SK-N-SH (cell line): ENCODE measurements at regions not wholly inside any gene's neighbourhood (a gene's known extent, or its start where the extent isn't known, plus 50 kb on each side); places are given as distances from the start of the nearest gene placed in this dataset.

Source experiments
- CTCF ChIA-PET: fragments of 300-600, 350-600 bp; formaldehyde crosslinking; extraction: SDS; loops from one replicate; lab custom pipeline; 2021; lab: Yijun Ruan, JAX
- POLR2A ChIA-PET: fragments of 350-600 bp; sonication (Branson Sonifier 250); formaldehyde crosslinking; extraction: SDS; loops from one replicate; lab custom pipeline; 2020; ENCODE audit warnings: antibody characterized with exemption, inconsistent platforms; lab: Yijun Ruan, JAX
- DNase-seq: peaks from one replicate; pipeline ENCODE4 v3.0.0; 2012
- H2AFZ ChIP-seq: fragments of 200-600 bp; sonication (generic); 2 replicates; pipeline ENCODE4 v1.8.1; 2016; ENCODE audit warnings: antibody characterized with exemption, mild to moderate bottlenecking, low read depth
- H3F3A ChIP-seq: fragments of 200-600 bp; sonication (generic); replicated peaks from 2 replicates; pipeline ENCODE3; 2016; ENCODE audit warnings: antibody characterized with exemption, mild to moderate bottlenecking; ENCODE audit not compliant: insufficient read depth
- H3K27ac ChIP-seq, 2 experiments: fragments of 200-500 bp in 1 of 2; fragments of 200-600 bp in 1 of 2; sonication (Bioruptor generic) in 1 of 2; sonication (generic), shearing (Covaris generic) in 1 of 2; 2 replicates each; pipeline versions ENCODE4 v1.5.1 to v1.6.1; 2014 to 2016; ENCODE audit warnings: low read depth in 2 of 2, inconsistent platforms in 1 of 2, low read length in 1 of 2, mild to moderate bottlenecking in 1 of 2, mixed read lengths in 1 of 2
- H3K27me3 ChIP-seq: fragments of 200-600 bp; sonication (generic), shearing (Covaris generic); 2 replicates; pipeline ENCODE4 v1.6.1; 2016; ENCODE audit warnings: mixed run types; ENCODE audit not compliant: insufficient read depth
- H3K36me3 ChIP-seq, 2 experiments: fragments of 200-500 bp in 1 of 2; fragments of 200-600 bp in 1 of 2; sonication (Bioruptor generic) in 1 of 2; sonication (generic) in 1 of 2; replicated peaks in 1 of 2; 2 replicates each; pipeline versions ENCODE3 to v1.5.1; 2014 to 2016; ENCODE audit warnings: low read length in 1 of 2, mild to moderate bottlenecking in 1 of 2; ENCODE audit not compliant: insufficient read depth in 2 of 2, control insufficient read depth in 1 of 2
- H3K4me1 ChIP-seq, 2 experiments: fragments of 200-500 bp in 1 of 2; fragments of 200-600 bp in 1 of 2; sonication (Bioruptor generic) in 1 of 2; sonication (generic), shearing (Covaris generic) in 1 of 2; 2 replicates each; pipeline versions ENCODE4 v1.5.1 to v1.6.1; 2014 to 2016; ENCODE audit warnings: low read depth in 1 of 2, low read length in 1 of 2, mixed run types in 1 of 2; ENCODE audit not compliant: insufficient read depth in 2 of 2, control insufficient read depth in 1 of 2
- H3K4me2 ChIP-seq: fragments of 200-600 bp; sonication (generic), shearing (Covaris generic); 2 replicates; pipeline ENCODE4 v1.6.1; 2017; ENCODE audit warnings: mixed run types
- H3K4me3 ChIP-seq, 2 experiments: fragments of 200-500 bp in 1 of 2; fragments of 200-600 bp in 1 of 2; sonication (Bioruptor generic) in 1 of 2; sonication (generic), shearing (Covaris generic) in 1 of 2; 2 replicates each; pipeline versions ENCODE4 v1.5.1 to v1.8.1; 2014 to 2016; ENCODE audit warnings: low read depth in 2 of 2, inconsistent platforms in 1 of 2, low read length in 1 of 2, mild to moderate bottlenecking in 1 of 2, mixed read lengths in 1 of 2, moderate library complexity in 1 of 2
- H3K79me2 ChIP-seq: fragments of 200-600 bp; sonication (generic); 2 replicates; pipeline ENCODE4 v1.8.1; 2017; ENCODE audit warnings: mild to moderate bottlenecking; ENCODE audit not compliant: insufficient read depth
- H3K9ac ChIP-seq: fragments of 200-600 bp; sonication (generic); 2 replicates; pipeline ENCODE4 v1.6.1; 2017; ENCODE audit warnings: mixed run types
- H3K9me2 ChIP-seq: fragments of 200-600 bp; sonication (generic); 2 replicates; pipeline ENCODE4 v1.6.1; 2017; ENCODE audit warnings: mixed run types
- H3K9me3 ChIP-seq: fragments of 200-600 bp; sonication (generic); 2 replicates; pipeline ENCODE4 v1.6.1; 2017; ENCODE audit warnings: mixed run types, mild to moderate bottlenecking, moderate library complexity
- H4K20me1 ChIP-seq: fragments of 200-600 bp; sonication (generic); 2 replicates; pipeline ENCODE4 v1.6.1; 2017; ENCODE audit warnings: mild to moderate bottlenecking, mixed run types; ENCODE audit not compliant: insufficient read depth
- CHD2 ChIP-seq: fragments of 150-350 bp; IDR thresholded peaks from 2 replicates; pipeline ENCODE4 v1.6.1; 2018; ENCODE audit warnings: low read length; ENCODE audit not compliant: partially characterized antibody
- ELF1 ChIP-seq: IDR thresholded peaks from 2 replicates; pipeline ENCODE4 v1.4.0; 2012
- EP300 ChIP-seq, 2 experiments: IDR thresholded peaks; 2 replicates each; pipeline versions ENCODE4 v1.4.0 to v1.6.1; 2012; ENCODE audit warnings: borderline replicate concordance in 1 of 2, low read depth in 1 of 2, low read length in 1 of 2
- EZH2phosphoT487 ChIP-seq: fragments of 200-600 bp; sonication (generic); IDR thresholded peaks from 2 replicates; pipeline ENCODE4 v1.6.1; 2017; ENCODE audit warnings: low read depth, mixed run types, mild to moderate bottlenecking, antibody characterized with exemption, moderate library complexity, borderline replicate concordance
- FOXJ3 ChIP-seq: sonication (generic); formaldehyde crosslinking; IDR thresholded peaks from 2 replicates; pipeline ENCODE4 v1.5.1; 2020; ENCODE audit warnings: mild to moderate bottlenecking, missing genetic modification reagents
- GABPA ChIP-seq: IDR thresholded peaks from 2 replicates; pipeline ENCODE4 v1.4.0; 2012; ENCODE audit warnings: low read depth, mild to moderate bottlenecking
- GATA2 ChIP-seq: sonication (generic); formaldehyde crosslinking; IDR thresholded peaks from 2 replicates; pipeline ENCODE4 v1.5.0; 2020; ENCODE audit warnings: mild to moderate bottlenecking, missing genetic modification reagents
- JUND ChIP-seq: IDR thresholded peaks from 2 replicates; pipeline ENCODE4 v1.4.0; 2012
- NRF1 ChIP-seq: IDR thresholded peaks from 2 replicates; pipeline ENCODE4 v1.6.1; 2012; ENCODE audit warnings: low read depth, mild to moderate bottlenecking, low read length
- RCOR1 ChIP-seq: fragments of 150-350 bp; IDR thresholded peaks from 2 replicates; pipeline ENCODE4 v1.6.1; 2017; ENCODE audit warnings: antibody characterized with exemption, low read length
- RFX5 ChIP-seq: IDR thresholded peaks from 2 replicates; pipeline ENCODE4 v1.6.1; 2012; ENCODE audit warnings: mild to moderate bottlenecking, improper control_type of control experiment, low read length
- RXRA ChIP-seq: IDR thresholded peaks from 2 replicates; pipeline ENCODE4 v1.4.0; 2012; ENCODE audit warnings: low read depth, mild to moderate bottlenecking, borderline replicate concordance
- TCF12 ChIP-seq: IDR thresholded peaks from 2 replicates; pipeline ENCODE4 v1.4.0; 2012
- TEAD4 ChIP-seq: IDR thresholded peaks from 2 replicates; pipeline ENCODE4 v1.4.0; 2012; ENCODE audit warnings: mild to moderate bottlenecking, borderline replicate concordance; ENCODE audit not compliant: insufficient read depth
- WGBS: methylation state at CpG from one replicate; pipeline ENCODE4 v1.1.6; 2017; ENCODE audit warnings: low lambda C conversion rate; 5-methylcytosine and 5-hydroxymethylcytosine counted together
- TF ChIP-seq, protein P1 (sequence below): fragments of 200-600 bp; sonication (generic); IDR thresholded peaks from 2 replicates; pipeline ENCODE4 v1.6.1; 2017; ENCODE audit warnings: antibody characterized with exemption, mild to moderate bottlenecking, moderate library complexity
- TF ChIP-seq, protein P2 (sequence below): IDR thresholded peaks from 2 replicates; pipeline ENCODE4 v1.4.0; 2012; ENCODE audit warnings: low read depth, borderline replicate concordance
- TF ChIP-seq, protein P3 (sequence below): fragments of 150-350 bp; IDR thresholded peaks from 2 replicates; pipeline ENCODE4 v1.6.1; 2016; ENCODE audit warnings: mild to moderate bottlenecking, low read depth, low read length
- TF ChIP-seq, protein P4 (sequence below): IDR thresholded peaks from 2 replicates; pipeline ENCODE4 v1.6.1; 2012; ENCODE audit warnings: mild to moderate bottlenecking, low read depth, low read length, moderate library complexity
- TF ChIP-seq, protein P5 (sequence below): fragments of 150-350 bp; IDR thresholded peaks from 2 replicates; pipeline ENCODE4 v1.6.1; 2017; ENCODE audit warnings: antibody characterized with exemption, low read length, low read depth, borderline replicate concordance

DNA sequence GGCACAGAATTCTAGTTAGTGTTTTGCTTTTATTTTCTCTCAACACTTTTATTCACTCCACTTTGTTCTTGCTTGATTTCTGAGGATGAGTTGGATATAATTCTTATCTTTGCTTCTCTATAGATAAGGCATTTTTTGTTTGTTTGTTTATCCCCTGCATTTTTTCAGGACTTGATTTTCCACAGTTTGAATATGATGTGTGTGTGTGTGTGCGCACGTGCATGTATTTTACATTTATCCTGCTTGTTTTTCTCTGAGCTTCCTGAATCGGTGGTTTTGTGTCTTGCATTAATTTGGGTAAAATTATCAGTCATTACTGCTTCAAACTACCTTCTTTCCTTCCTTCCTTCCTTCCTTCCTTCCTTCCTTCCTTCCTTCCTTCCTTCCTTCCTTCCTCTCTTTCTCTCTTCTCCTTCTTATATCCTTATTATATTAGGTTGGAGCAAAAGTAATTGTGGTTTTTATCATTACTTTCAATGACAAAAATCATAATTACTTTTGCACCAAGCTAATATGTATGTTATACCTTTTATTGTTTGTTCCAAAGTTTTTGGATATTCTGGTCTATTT lies 679.9 kb upstream of the RAG2 start:
- no peaks in the 10 kb centered on the region for H3K79me2 ChIP-seq
- H3K27ac ChIP-seq = no peak overlapping the region
- no peaks in the 10 kb centered on the region for H3K27me3 ChIP-seq
- ChIA-PET POLR2A (interaction anchor here (0.7 kb wide), 1 partner anchor 29 kb away, joined by 3 read pairs; no protein-coding TSS in a partner anchor), CTCF (no interaction called here)
- no peak overlapping the region for H3K4me3 ChIP-seq
- peaks cover 0 to 37% of the 10 kb centered on the region in 2 experiments; a peak in 1 of 4 replicates for H3K4me1 ChIP-seq
- H4K20me1 ChIP-seq = no peaks in the 10 kb centered on the region
- TF ChIP-seq, protein P1, sequence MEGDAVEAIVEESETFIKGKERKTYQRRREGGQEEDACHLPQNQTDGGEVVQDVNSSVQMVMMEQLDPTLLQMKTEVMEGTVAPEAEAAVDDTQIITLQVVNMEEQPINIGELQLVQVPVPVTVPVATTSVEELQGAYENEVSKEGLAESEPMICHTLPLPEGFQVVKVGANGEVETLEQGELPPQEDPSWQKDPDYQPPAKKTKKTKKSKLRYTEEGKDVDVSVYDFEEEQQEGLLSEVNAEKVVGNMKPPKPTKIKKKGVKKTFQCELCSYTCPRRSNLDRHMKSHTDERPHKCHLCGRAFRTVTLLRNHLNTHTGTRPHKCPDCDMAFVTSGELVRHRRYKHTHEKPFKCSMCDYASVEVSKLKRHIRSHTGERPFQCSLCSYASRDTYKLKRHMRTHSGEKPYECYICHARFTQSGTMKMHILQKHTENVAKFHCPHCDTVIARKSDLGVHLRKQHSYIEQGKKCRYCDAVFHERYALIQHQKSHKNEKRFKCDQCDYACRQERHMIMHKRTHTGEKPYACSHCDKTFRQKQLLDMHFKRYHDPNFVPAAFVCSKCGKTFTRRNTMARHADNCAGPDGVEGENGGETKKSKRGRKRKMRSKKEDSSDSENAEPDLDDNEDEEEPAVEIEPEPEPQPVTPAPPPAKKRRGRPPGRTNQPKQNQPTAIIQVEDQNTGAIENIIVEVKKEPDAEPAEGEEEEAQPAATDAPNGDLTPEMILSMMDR = no peak
- TF ChIP-seq RCOR1 (no peak), RFX5 (no peak), GABPA (no peak), RXRA (no peak), NRF1 (no peak), EZH2phosphoT487 (no peak), CHD2 (no peak), GATA2 (CRISPR knock-in tag) (no peak), ELF1 (no peak), EP300 (IDR thresholded peaks at IDR 0.05; ENCODE audit: borderline replicate concordance in 1 of 2, low read depth in 1 of 2, low read length in 1 of 2) (no peak), FOXJ3 (CRISPR knock-in tag) (no peak), JUND (no peak), TCF12 (no peak), TEAD4 (no peak)
- TF ChIP-seq, protein P2, sequence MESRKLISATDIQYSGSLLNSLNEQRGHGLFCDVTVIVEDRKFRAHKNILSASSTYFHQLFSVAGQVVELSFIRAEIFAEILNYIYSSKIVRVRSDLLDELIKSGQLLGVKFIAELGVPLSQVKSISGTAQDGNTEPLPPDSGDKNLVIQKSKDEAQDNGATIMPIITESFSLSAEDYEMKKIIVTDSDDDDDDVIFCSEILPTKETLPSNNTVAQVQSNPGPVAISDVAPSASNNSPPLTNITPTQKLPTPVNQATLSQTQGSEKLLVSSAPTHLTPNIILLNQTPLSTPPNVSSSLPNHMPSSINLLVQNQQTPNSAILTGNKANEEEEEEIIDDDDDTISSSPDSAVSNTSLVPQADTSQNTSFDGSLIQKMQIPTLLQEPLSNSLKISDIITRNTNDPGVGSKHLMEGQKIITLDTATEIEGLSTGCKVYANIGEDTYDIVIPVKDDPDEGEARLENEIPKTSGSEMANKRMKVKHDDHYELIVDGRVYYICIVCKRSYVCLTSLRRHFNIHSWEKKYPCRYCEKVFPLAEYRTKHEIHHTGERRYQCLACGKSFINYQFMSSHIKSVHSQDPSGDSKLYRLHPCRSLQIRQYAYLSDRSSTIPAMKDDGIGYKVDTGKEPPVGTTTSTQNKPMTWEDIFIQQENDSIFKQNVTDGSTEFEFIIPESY = no peak
- TF ChIP-seq, protein P3, sequence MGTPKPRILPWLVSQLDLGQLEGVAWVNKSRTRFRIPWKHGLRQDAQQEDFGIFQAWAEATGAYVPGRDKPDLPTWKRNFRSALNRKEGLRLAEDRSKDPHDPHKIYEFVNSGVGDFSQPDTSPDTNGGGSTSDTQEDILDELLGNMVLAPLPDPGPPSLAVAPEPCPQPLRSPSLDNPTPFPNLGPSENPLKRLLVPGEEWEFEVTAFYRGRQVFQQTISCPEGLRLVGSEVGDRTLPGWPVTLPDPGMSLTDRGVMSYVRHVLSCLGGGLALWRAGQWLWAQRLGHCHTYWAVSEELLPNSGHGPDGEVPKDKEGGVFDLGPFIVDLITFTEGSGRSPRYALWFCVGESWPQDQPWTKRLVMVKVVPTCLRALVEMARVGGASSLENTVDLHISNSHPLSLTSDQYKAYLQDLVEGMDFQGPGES = no peak
- TF ChIP-seq, protein P4, sequence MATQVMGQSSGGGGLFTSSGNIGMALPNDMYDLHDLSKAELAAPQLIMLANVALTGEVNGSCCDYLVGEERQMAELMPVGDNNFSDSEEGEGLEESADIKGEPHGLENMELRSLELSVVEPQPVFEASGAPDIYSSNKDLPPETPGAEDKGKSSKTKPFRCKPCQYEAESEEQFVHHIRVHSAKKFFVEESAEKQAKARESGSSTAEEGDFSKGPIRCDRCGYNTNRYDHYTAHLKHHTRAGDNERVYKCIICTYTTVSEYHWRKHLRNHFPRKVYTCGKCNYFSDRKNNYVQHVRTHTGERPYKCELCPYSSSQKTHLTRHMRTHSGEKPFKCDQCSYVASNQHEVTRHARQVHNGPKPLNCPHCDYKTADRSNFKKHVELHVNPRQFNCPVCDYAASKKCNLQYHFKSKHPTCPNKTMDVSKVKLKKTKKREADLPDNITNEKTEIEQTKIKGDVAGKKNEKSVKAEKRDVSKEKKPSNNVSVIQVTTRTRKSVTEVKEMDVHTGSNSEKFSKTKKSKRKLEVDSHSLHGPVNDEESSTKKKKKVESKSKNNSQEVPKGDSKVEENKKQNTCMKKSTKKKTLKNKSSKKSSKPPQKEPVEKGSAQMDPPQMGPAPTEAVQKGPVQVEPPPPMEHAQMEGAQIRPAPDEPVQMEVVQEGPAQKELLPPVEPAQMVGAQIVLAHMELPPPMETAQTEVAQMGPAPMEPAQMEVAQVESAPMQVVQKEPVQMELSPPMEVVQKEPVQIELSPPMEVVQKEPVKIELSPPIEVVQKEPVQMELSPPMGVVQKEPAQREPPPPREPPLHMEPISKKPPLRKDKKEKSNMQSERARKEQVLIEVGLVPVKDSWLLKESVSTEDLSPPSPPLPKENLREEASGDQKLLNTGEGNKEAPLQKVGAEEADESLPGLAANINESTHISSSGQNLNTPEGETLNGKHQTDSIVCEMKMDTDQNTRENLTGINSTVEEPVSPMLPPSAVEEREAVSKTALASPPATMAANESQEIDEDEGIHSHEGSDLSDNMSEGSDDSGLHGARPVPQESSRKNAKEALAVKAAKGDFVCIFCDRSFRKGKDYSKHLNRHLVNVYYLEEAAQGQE = no peak
- TF ChIP-seq, protein P5, sequence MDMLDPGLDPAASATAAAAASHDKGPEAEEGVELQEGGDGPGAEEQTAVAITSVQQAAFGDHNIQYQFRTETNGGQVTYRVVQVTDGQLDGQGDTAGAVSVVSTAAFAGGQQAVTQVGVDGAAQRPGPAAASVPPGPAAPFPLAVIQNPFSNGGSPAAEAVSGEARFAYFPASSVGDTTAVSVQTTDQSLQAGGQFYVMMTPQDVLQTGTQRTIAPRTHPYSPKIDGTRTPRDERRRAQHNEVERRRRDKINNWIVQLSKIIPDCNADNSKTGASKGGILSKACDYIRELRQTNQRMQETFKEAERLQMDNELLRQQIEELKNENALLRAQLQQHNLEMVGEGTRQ = no peak
- 35% methylated on average over 3 of the region's 3 CpGs for WGBS
- no peaks in the 10 kb centered on the region for H3K9me3 ChIP-seq
- no peaks in the 10 kb centered on the region for H3F3A ChIP-seq
- no peak for DNase-seq
- H3K4me2 ChIP-seq = no peak overlapping the region
- H3K9me2 ChIP-seq = no peaks in the 10 kb centered on the region
- H2AFZ ChIP-seq = no peak overlapping the region
- no peak overlapping the region for H3K9ac ChIP-seq
- no peaks in the 10 kb centered on the region for H3K36me3 ChIP-seq
